Neural progenitor cell (in vitro differentiated cells): ENCODE measurements at regions not wholly inside any gene's neighbourhood (a gene's known extent, or its start where the extent isn't known, plus 50 kb on each side); places are given as distances from the start of the nearest gene placed in this dataset.
A peak's percentile ranks its signal among the peaks of the same experiment; 100 is the strongest.
"Not testable (repeated sequence)": the region's sequence is repeated elsewhere in the genome, so short reads cannot be mapped to it uniquely, and the experiment has no call there.

ENCODE experiments used
- DNase-seq: peaks from one replicate; pipeline ENCODE4 v3.0.0-alpha.2; 2016; ENCODE audit warnings: low spot score
- H2AFZ ChIP-seq: fragments of 200-600 bp; sonication (generic); replicated peaks from 2 replicates; pipeline ENCODE4 v1.6.1; 2016; ENCODE audit warnings: antibody characterized with exemption
- H3F3A ChIP-seq: fragments of 200-600 bp; sonication (generic); 2 replicates; pipeline ENCODE4 v1.6.1; 2016; ENCODE audit warnings: antibody characterized with exemption, low read depth
- H3K27ac ChIP-seq: fragments of 200-600 bp; sonication (generic); 2 replicates; pipeline ENCODE4 v1.5.1; 2016; ENCODE audit warnings: mild to moderate bottlenecking
- H3K27me3 ChIP-seq: fragments of 200-600 bp; sonication (generic); 2 replicates; pipeline ENCODE4 v1.6.1; 2016; ENCODE audit warnings: mild to moderate bottlenecking, moderate library complexity
- H3K36me3 ChIP-seq: fragments of 200-600 bp; sonication (generic); 2 replicates; pipeline ENCODE4 v1.5.1; 2016
- H3K4me1 ChIP-seq: fragments of 200-600 bp; sonication (generic); 2 replicates; pipeline ENCODE4 v1.6.1; 2016; ENCODE audit warnings: mixed run types
- H3K4me2 ChIP-seq: fragments of 200-600 bp; sonication (generic); 2 replicates; pipeline ENCODE4 v1.6.1; 2016
- H3K4me3 ChIP-seq: fragments of 200-600 bp; sonication (generic); 2 replicates; pipeline ENCODE4 v1.5.1; 2016
- H3K79me2 ChIP-seq: fragments of 200-600 bp; sonication (generic); 2 replicates; pipeline ENCODE4 v1.6.1; 2016; ENCODE audit warnings: low read depth
- H3K9ac ChIP-seq: fragments of 200-600 bp; sonication (generic); 2 replicates; pipeline ENCODE4 v1.6.1; 2016
- H3K9me3 ChIP-seq: fragments of 200-600 bp; sonication (generic); 2 replicates; pipeline ENCODE4 v1.5.1; 2016; ENCODE audit warnings: low read depth
- H4K20me1 ChIP-seq: fragments of 200-600 bp; sonication (generic); 2 replicates; pipeline ENCODE4 v1.6.1; 2016; ENCODE audit warnings: low read depth
- H3K27ac Mint-ChIP-seq: 3 replicates; pipeline ENCODE4 v1.8.0; 2021; ENCODE audit warnings: mixed read lengths
- H3K27me3 Mint-ChIP-seq: 2 replicates; pipeline ENCODE4 v1.8.0; 2022; ENCODE audit warnings: low read depth, mild to moderate bottlenecking, inconsistent platforms, moderate library complexity, mixed read lengths; ENCODE audit not compliant: insufficient read depth
- H3K36me3 Mint-ChIP-seq: 3 replicates; pipeline ENCODE4 v1.8.0; 2021; ENCODE audit warnings: mixed read lengths
- H3K4me1 Mint-ChIP-seq: 3 replicates; pipeline ENCODE4 v1.8.0; 2021; ENCODE audit warnings: mixed read lengths
- H3K4me3 Mint-ChIP-seq: 3 replicates; pipeline ENCODE4 v1.8.0; 2021; ENCODE audit warnings: mild to moderate bottlenecking, moderate library complexity, mixed read lengths
- H3K9me3 Mint-ChIP-seq: 3 replicates; pipeline ENCODE4 v1.8.0; 2020; ENCODE audit warnings: mixed read lengths
- EZH2 ChIP-seq: fragments of 200-600 bp; sonication (generic); IDR thresholded peaks from 2 replicates; pipeline ENCODE4 v1.6.1; 2017; ENCODE audit warnings: antibody characterized with exemption, mild to moderate bottlenecking, moderate library complexity
- EZH2phosphoT487 ChIP-seq: fragments of 200-600 bp; sonication (generic); IDR thresholded peaks from 2 replicates; pipeline ENCODE4 v1.6.1; 2017; ENCODE audit warnings: antibody characterized with exemption
- TF ChIP-seq, protein P1 (sequence below): fragments of 200-600 bp; sonication (generic); IDR thresholded peaks from 2 replicates; pipeline ENCODE4 v1.5.1; 2017; ENCODE audit warnings: antibody characterized with exemption, mild to moderate bottlenecking

DNA sequence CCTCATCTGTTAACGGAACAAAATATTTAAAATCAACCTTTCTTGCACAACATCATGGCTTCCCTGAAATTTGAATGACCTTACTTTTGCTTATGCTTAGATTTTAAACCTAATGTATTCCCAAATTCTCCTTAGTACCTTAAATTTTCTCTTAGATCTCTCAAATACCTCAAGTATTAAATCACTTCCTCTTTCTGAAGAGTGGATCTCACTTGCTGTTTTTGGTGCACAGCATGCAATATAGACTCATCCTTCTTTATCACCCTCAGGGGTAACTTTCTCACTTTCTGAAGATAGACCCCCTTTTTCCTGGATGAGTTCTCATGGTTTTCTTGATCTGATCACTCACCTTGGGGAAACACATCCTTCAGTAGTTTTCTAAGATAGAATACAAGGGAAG is 871.7 kb downstream of the DACH1 start:
- H3F3A ChIP-seq, result no peaks in the 10 kb centered on the region
- H3K4me3 Mint-ChIP-seq, result no peak overlapping the region
- H3K9ac ChIP-seq, result no peak overlapping the region
- H3K4me1 Mint-ChIP-seq, result peaks cover 3% of the 10 kb centered on the region
- no peak for DNase-seq
- no peaks in the 10 kb centered on the region for H3K27me3 Mint-ChIP-seq
- H4K20me1 ChIP-seq, result no peaks in the 10 kb centered on the region
- H3K4me3 ChIP-seq, result no peak overlapping the region
- no peaks in the 10 kb centered on the region for H3K27me3 ChIP-seq
- H3K27ac ChIP-seq, result no peak overlapping the region
- H3K4me1 ChIP-seq, result no peaks in the 10 kb centered on the region
- H2AFZ ChIP-seq, result peak overlapping the region; percentile 54
- H3K9me3 ChIP-seq, result no peaks in the 10 kb centered on the region
- H3K79me2 ChIP-seq, result no peaks in the 10 kb centered on the region
- TF ChIP-seq, protein P1, sequence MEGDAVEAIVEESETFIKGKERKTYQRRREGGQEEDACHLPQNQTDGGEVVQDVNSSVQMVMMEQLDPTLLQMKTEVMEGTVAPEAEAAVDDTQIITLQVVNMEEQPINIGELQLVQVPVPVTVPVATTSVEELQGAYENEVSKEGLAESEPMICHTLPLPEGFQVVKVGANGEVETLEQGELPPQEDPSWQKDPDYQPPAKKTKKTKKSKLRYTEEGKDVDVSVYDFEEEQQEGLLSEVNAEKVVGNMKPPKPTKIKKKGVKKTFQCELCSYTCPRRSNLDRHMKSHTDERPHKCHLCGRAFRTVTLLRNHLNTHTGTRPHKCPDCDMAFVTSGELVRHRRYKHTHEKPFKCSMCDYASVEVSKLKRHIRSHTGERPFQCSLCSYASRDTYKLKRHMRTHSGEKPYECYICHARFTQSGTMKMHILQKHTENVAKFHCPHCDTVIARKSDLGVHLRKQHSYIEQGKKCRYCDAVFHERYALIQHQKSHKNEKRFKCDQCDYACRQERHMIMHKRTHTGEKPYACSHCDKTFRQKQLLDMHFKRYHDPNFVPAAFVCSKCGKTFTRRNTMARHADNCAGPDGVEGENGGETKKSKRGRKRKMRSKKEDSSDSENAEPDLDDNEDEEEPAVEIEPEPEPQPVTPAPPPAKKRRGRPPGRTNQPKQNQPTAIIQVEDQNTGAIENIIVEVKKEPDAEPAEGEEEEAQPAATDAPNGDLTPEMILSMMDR, result no peak
- TF ChIP-seq EZH2, result no peak
- no peak for TF ChIP-seq EZH2phosphoT487
- no peak overlapping the region for H3K4me2 ChIP-seq
- no peak overlapping the region for H3K27ac Mint-ChIP-seq
- no peaks in the 10 kb centered on the region for H3K9me3 Mint-ChIP-seq
- no peaks in the 10 kb centered on the region for H3K36me3 ChIP-seq
- no peaks in the 10 kb centered on the region for H3K36me3 Mint-ChIP-seq

DNA sequence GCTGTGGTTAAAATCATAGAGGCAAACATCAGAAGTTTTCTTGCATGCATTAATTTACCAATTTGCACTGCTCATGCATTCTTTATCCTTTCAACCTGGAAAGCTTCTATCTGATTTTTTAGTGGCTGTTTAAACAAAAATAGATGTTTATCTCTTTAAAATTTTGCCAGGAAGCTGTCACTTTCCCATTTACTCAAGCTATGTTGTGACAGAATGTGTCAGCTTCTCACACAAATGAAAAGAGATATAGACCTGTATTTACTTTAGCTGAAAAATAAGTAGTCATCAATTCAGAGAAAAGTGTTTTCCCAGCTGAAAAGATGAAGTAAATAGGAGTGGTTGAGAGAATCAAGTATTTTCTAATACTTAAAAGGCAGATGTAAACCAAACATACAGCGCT is 872.8 kb downstream of the DACH1 start:
- DNase-seq, result no peak
- Mint-ChIP-seq H3K36me3 (no peaks in the 10 kb centered on the region), H3K27ac (no peak overlapping the region), H3K4me1 (peaks cover 3% of the 10 kb centered on the region), H3K4me3 (no peak overlapping the region), H3K27me3 (no peaks in the 10 kb centered on the region), H3K9me3 (no peaks in the 10 kb centered on the region)
- Histone ChIP-seq H3F3A (no peaks in the 10 kb centered on the region), H3K4me3 (no peak overlapping the region), H3K36me3 (no peaks in the 10 kb centered on the region), H3K27me3 (no peaks in the 10 kb centered on the region), H3K79me2 (no peaks in the 10 kb centered on the region), H2AFZ (no peak overlapping the region), H3K9me3 (no peaks in the 10 kb centered on the region), H3K27ac (no peak overlapping the region), H3K4me1 (no peaks in the 10 kb centered on the region), H4K20me1 (no peaks in the 10 kb centered on the region), H3K9ac (no peak overlapping the region), H3K4me2 (no peak overlapping the region)
- no peak for TF ChIP-seq EZH2phosphoT487
- no peak for TF ChIP-seq EZH2
- TF ChIP-seq, protein P1, result no peak

DNA sequence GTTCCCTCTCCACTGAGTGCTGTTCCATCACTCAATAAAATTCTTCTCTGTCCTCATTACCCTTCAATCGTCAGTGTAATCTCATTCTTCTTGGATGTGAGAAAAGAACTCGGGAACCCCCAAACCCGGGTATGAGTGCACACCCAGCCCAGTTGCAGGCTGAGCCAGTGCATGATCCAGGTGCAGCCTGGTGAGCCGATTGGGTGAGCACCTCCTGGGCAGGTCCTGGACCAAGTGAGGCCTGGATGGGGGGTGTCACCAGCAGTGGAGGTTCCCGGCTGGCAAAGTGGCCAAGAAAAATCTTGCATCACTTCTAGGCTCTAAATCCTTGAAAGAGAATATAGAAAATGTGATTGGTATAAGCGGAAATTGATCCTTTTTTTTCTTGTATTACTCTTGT is 878.8 kb upstream of the KLHL1 start:
- Histone ChIP-seq H3K27me3 (no peaks in the 10 kb centered on the region), H3K36me3 (no peaks in the 10 kb centered on the region), H4K20me1 (no peaks in the 10 kb centered on the region), H3K27ac (no peak overlapping the region), H3K9me3 (no peaks in the 10 kb centered on the region), H3K4me2 (no peak overlapping the region), H2AFZ (no peak overlapping the region), H3K79me2 (no peaks in the 10 kb centered on the region), H3K9ac (no peak overlapping the region), H3F3A (no peaks in the 10 kb centered on the region), H3K4me3 (no peak overlapping the region), H3K4me1 (no peaks in the 10 kb centered on the region)
- Mint-ChIP-seq H3K36me3 (no peaks in the 10 kb centered on the region), H3K27me3 (no peaks in the 10 kb centered on the region), H3K9me3 (peaks cover 3% of the 10 kb centered on the region), H3K27ac (no peak overlapping the region), H3K4me1 (no peaks in the 10 kb centered on the region), H3K4me3 (no peak overlapping the region)
- no peak for TF ChIP-seq EZH2
- TF ChIP-seq, protein P1, result no peak
- no peak for TF ChIP-seq EZH2phosphoT487
- DNase-seq, result no peak

DNA sequence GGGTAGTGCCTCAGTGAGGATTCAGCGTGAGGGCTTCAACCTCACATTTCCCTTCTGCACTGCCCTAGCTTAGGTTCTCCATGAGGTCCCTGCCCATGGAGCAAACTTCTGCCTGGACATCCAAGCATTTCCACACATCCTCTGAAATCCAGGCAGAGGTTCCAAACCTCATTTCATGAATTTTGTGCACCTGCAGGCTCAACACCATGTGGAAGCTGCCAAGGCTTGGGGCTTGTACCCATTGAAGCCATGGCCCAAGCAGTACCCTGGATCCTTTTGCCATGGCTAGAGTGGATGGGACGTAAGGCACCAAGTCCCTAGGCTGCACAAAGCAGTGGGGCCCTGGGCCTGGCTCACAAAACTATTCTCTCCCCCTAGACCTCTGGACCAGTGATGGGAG is 877.1 kb upstream of the KLHL1 start:
- no peaks in the 10 kb centered on the region for H3K27me3 Mint-ChIP-seq
- Histone ChIP-seq H3K79me2 (no peaks in the 10 kb centered on the region), H3K9ac (no peak overlapping the region), H3K4me1 (no peaks in the 10 kb centered on the region), H4K20me1 (no peaks in the 10 kb centered on the region), H3K36me3 (no peaks in the 10 kb centered on the region), H3K27me3 (no peaks in the 10 kb centered on the region), H3F3A (no peaks in the 10 kb centered on the region), H3K4me2 (no peak overlapping the region), H2AFZ (no peak overlapping the region), H3K4me3 (no peak overlapping the region), H3K27ac (no peak overlapping the region), H3K9me3 (no peaks in the 10 kb centered on the region)
- H3K4me1 Mint-ChIP-seq, result no peaks in the 10 kb centered on the region
- peaks cover 3% of the 10 kb centered on the region for H3K9me3 Mint-ChIP-seq
- H3K4me3 Mint-ChIP-seq, result no peak overlapping the region
- H3K27ac Mint-ChIP-seq, result no peak overlapping the region
- H3K36me3 Mint-ChIP-seq, result no peaks in the 10 kb centered on the region
- no peak for DNase-seq
- TF ChIP-seq EZH2phosphoT487 (no peak), EZH2 (no peak)
- TF ChIP-seq, protein P1, result no peak

DNA sequence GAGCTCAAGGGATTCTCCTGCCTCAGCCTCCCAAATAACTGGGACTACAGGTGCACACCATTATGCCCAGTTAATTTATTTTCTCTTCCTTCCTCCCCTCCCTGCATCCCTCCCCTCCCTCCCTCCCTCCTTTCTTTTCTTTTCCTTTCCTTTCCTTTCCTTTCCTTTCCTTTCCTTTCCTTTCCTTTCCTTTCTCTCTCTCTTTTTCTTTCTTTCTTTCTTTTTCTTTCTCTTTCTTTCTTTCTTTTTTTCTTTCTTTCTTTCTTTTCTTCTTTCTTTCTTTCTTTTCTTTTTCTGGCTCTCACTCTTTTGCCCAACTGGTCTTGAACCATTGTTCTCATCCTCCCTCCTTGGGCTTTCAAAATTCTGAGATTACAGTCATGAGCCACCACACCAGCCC is 873.0 kb upstream of the KLHL1 start:
- H3K4me1 Mint-ChIP-seq, H3K9me3 Mint-ChIP-seq, H4K20me1 ChIP-seq, H3K9me3 ChIP-seq, H3K27ac Mint-ChIP-seq, H3K27me3 ChIP-seq, DNase-seq, H3F3A ChIP-seq, H3K4me1 ChIP-seq, H3K79me2 ChIP-seq, H3K27me3 Mint-ChIP-seq, H3K9ac ChIP-seq, H3K27ac ChIP-seq, H3K36me3 ChIP-seq, H3K4me3 Mint-ChIP-seq, H2AFZ ChIP-seq, H3K4me3 ChIP-seq, H3K4me2 ChIP-seq, H3K36me3 Mint-ChIP-seq: not testable (repeated sequence)
